ENCODE measurements at regions not wholly inside any gene's neighbourhood (a gene's known extent, or its start where the extent isn't known, plus 50 kb on each side); places are given as distances from the start of the nearest gene placed in this dataset.
"Not testable (repeated sequence)": the region's sequence is repeated elsewhere in the genome, so short reads cannot be mapped to it uniquely, and the experiment has no call there.

- DNase-seq: no peak
These were observed 603.9 kb downstream of the PCDH17 start for GRCh38 chr13:58235454-58235853.

DNA sequence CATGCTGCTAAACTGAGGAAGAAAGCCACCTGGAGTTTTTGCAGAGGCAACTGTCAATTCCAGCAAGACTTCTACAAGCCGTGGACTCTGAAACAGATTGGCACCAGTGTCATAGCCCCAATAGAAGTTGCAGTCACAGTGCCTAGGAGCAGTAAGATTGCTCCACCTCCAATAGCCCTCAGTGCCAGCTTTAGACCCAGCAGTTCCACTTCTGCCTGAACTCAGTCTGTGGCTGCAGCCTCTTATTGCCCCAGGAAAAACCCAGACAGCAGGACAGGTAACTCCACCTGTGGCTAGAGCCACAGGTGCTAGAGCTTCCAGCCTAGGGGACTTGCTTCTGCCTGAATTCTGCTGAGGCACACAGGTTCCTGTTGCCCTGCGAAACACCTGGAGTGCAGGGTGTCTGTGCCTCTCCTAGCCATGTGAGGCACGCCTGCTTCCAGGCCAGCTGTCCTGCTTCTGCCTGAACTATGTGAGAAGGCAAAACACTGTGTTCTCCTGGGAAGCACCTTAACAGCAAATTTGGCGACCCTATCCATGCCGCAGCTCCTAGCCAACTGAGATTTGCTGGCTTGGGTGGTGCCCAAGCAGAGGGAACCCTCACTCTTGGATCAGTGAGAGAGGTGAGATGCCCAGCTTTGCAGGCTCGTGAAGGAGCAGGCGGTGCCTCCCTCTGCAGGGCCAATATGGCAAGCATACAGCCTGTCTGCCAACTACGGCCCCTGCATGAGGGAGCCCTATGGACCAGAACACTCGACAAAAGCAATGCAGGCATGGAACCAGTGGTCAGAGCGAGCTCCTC, 607.6 kb downstream of the PCDH17 start:
- DNase-seq: no peak

- DNase-seq: no peak
These were observed 608.3 kb downstream of the PCDH17 start for GRCh38 chr13:58239774-58240268.

DNA sequence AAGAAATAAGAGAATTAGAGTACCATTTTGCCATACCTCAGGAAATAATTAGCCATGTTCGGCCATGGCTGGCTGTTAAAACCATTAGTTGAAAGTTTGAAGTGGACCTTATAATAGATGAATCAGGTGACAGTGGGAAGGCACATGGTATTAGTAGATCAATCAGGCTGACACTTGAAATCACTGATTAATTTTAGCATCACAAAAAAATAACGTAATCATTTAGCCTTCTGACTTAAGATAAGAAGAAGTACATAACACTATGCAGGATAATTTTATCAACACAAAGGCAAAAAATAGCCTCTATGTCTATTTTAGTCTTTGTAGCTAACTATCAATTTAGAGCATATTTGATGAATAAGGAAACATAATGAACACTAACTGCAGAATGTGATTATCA, 615.5 kb downstream of the PCDH17 start:
- DNase-seq: no peak

- DNase-seq: peak in 1 of 2 experiments; percentile 21
These were observed 623.4 kb downstream of the PCDH17 start for GRCh38 chr13:58254943-58255342.

DNA sequence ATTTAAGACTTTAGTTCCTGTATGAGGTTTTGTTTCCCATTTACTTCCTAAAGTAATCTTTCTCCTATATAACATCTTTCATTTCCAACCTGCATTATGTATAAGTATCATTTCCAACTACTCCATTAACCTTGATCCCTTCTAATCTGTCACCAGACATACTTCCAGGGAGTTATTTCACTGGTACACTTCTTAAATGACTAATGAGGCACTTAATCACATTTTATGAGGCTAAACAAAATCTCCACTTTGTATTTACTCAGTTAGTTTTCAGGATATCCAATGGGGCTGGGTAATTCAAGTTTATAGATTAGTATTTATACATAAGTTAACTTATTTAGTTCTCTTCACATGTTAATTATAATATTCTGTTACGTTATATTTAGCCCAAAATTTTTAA, 634.7 kb downstream of the PCDH17 start:
- peak; percentile 28 to 70 for DNase-seq

GRCh38 chr13:58298556-58299135, 667.1 kb downstream of the PCDH17 start:
- DNase-seq: no peak

DNA sequence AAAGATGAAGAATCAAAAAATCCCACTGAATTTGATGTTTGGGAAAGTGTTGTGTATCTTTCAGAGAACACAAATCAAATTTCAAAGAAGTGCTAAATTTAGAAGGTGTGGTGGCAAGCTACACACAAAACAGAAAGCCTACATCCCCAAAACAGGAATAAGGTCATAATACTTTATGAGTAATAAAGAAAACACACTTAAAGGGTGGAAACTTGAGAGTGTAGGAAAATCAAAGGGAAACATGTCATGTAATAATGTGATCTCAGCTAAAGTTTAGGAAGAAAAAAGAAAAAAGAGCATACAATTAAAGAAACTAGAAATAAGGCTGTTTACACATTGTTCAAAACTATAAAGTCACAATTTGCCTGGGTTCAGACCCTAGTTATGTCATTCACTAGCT, 668.7 kb downstream of the PCDH17 start:
- no peak for DNase-seq

DNA sequence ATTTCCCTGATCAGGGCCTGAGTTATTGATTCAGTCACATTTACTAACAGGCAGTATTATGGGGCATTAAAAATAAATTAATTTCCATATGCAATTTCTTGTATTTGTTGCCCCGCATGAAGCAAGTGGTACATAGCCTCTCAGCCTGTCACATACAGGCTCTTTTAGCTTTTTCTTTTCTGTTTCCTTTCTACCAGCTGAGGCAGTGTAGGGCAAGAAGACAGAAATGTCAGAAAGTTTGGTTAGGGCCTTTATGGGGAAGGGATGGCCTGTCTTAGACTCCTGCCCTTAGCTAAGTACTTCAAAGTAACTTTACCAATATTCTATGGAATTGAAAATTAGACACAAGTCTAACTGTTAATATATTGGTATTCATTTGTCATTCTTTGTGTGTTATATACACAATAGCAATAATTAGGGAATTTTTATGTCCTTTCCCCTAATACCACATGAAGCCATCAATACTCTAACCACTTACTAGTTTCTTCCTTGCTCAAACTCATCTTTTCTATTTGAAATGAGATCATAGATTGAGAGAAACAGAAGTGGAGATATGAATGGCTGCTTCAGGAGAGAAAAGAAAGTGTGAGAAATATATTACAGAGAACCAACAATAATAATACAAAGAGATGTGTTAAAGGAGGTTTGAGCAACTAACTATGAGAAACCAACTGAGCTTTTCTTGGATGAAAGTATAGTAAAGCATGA, 669.6 kb downstream of the PCDH17 start:
- DNase-seq: no peak

DNA sequence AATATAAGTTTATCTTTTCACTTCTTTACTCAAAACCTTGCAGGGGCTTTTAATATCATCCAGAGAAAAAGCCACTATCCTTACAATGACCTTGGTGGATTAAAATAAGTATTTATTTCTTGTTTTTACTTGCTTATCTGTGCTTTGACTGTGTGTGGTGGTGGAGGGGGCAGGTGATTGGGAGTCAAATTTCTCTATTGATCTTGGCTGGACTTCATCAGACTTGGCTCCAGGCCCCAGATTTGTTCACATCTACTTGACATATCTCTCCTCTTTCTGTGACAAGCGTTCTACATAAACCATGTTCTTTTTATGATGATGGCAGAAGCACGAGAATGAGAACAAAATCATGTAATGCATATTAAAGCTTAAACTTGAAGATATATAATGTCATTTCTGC, 670.8 kb downstream of the PCDH17 start:
- DNase-seq: no peak

DNA sequence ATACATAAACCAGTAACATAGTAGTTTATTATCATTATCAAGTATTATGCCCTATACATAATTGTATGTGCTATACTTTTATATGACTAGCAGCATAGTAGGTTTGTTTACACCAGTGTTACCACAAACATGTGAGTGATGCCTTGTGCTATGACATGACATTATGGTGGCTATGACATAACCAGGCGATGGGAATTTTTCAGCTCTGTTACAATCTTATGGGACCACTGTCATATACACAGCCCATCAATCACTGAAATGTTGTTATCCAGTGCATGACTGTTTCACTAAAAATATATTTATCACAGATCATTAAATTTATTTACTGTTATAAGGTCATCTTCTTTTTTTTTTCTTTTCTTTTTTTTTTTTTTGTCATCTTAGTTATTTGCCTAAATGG, 674.5 kb downstream of the PCDH17 start:
- DNase-seq: no peak

- DNase-seq: peak; percentile 28 to 70
These were observed 681.7 kb downstream of the PCDH17 start for GRCh38 chr13:58313219-58313618.

- no peak for DNase-seq
These were observed 687.1 kb downstream of the PCDH17 start for GRCh38 chr13:58318495-58319167.

DNA sequence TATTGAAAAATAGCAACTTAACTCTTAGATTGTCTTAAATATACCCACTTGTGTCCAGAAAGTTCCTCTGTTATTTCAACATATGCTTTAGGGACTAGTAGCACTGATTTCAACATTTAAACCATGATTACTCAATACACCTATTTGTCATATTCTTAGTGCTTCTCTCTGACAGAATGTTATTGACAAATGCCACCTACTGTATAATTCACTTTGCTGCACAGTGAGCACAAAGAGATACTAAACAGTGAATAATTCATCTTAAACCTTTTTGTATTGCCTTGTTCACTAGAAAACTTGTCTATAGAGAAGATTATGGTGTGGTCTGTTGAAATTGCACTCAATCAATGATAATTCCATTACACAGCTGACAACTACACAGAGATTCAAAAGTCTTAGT, 692.6 kb downstream of the PCDH17 start:
- DNase-seq: no peak

- no peak for DNase-seq
These were observed 698.2 kb downstream of the PCDH17 start for GRCh38 chr13:58329746-58330145.

GRCh38 chr13:58340895-58341294, 709.4 kb downstream of the PCDH17 start:
- DNase-seq: no peak

GRCh38 chr13:58341318-58341717, 709.8 kb downstream of the PCDH17 start:
- no peak for DNase-seq

DNA sequence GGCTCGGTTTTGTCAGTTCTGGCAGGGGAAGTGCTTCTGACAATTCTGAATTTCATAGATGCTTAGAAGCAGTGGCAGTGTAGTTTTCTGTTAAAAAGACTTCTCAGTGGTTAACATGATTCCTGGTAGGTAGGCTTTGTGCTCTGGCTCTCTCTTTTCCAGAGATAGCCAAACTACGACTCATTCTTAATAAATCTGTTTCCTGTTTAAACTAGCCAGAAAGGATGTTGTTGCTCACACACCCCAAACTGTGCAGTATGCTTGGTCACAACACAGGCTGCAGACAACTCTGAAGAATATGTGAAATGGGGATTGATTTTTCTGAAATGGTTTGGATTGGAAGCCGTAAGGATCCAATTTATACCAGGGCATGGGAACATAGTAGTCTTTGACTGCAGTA, 711.5 kb downstream of the PCDH17 start:
- DNase-seq: no peak

- not testable (repeated sequence) for DNase-seq
These were observed 720.6 kb downstream of the PCDH17 start for GRCh38 chr13:58352100-58352499.

- no peak for DNase-seq
These were observed 738.4 kb downstream of the PCDH17 start for GRCh38 chr13:58369936-58370335.

- DNase-seq: no peak
These were observed 744.8 kb downstream of the PCDH17 start for GRCh38 chr13:58376349-58376748.

- no peak for DNase-seq
These were observed 745.2 kb downstream of the PCDH17 start for GRCh38 chr13:58376775-58377174.

- no peak for DNase-seq
These were observed 747.7 kb downstream of the PCDH17 start for GRCh38 chr13:58379221-58379620.
